Ishikawa (cell line): ENCODE measurements at regions not wholly inside any gene's neighbourhood (a gene's known extent, or its start where the extent isn't known, plus 50 kb on each side); places are given as distances from the start of the nearest gene placed in this dataset.

Experiments
- MAX ChIP-seq: IDR thresholded peaks from 2 replicates; pipeline ENCODE4 v1.6.1; 2012
- RAD21 ChIP-seq: IDR thresholded peaks from 2 replicates; pipeline ENCODE4 v1.6.1; 2012; ENCODE audit warnings: low read depth
- TCF12 ChIP-seq: IDR thresholded peaks from 2 replicates; pipeline ENCODE4 v1.6.1; 2012; ENCODE audit warnings: low read depth

- no peak for TF ChIP-seq RAD21
- TF ChIP-seq MAX, result no peak
- TF ChIP-seq TCF12, result no peak
Observed at GRCh38 chr4:177667687-177668086, 225.4 kb upstream of the AGA start.
